PFSK-1 (cell line): ENCODE measurements at regions not wholly inside any gene's neighbourhood (a gene's known extent, or its start where the extent isn't known, plus 50 kb on each side); places are given as distances from the start of the nearest gene placed in this dataset.

Source experiments
- FOXP2 ChIP-seq: optimal IDR thresholded peaks from 2 replicates; pipeline ENCODE3; 2011; ENCODE audit warnings: borderline replicate concordance, control low read depth, inconsistent platforms; ENCODE audit not compliant: insufficient read depth; ENCODE audit errors: extremely low read length, extremely low read depth
- POLR2AphosphoS5 ChIP-seq: IDR thresholded peaks from 2 replicates; pipeline ENCODE4 v1.6.1; 2012; ENCODE audit warnings: low read depth, mild to moderate bottlenecking, control low read depth, low read length, moderate library complexity
- REST ChIP-seq, 2 experiments: IDR thresholded peaks; 2 replicates each; pipeline versions ENCODE4 v1.6.1 to v1.8.0; 2011 to 2012; ENCODE audit warnings: low read depth in 2 of 2, low read length in 2 of 2, control low read depth in 1 of 2, inconsistent platforms in 1 of 2, mild to moderate bottlenecking in 1 of 2, moderate library complexity in 1 of 2; ENCODE audit not compliant: insufficient read depth in 1 of 2
- SIN3A ChIP-seq: IDR thresholded peaks from 2 replicates; pipeline ENCODE4 v1.6.1; 2012; ENCODE audit warnings: mild to moderate bottlenecking, low read length, moderate library complexity, borderline replicate concordance; ENCODE audit not compliant: insufficient read depth
- TAF1 ChIP-seq: IDR thresholded peaks from 2 replicates; pipeline ENCODE4 v1.6.1; 2012; ENCODE audit warnings: low read length, control low read depth, borderline replicate concordance; ENCODE audit not compliant: insufficient read depth

GRCh38 chr5:30000231-30000630, 1193.3 kb upstream of the CDH6 start:
- TF ChIP-seq POLR2AphosphoS5 = no peak
- TF ChIP-seq REST (IDR thresholded peaks at IDR 0.05; ENCODE audit: insufficient read depth in 1 of 2, low read depth in 2 of 2, low read length in 2 of 2) = no peak
- no peak for TF ChIP-seq SIN3A
- no peak for TF ChIP-seq TAF1
- TF ChIP-seq FOXP2 = no peak

GRCh38 chr5:29995154-29995553, 1198.3 kb upstream of the CDH6 start:
- TF ChIP-seq TAF1 = no peak
- TF ChIP-seq SIN3A = no peak
- no peak for TF ChIP-seq REST (IDR thresholded peaks at IDR 0.05; ENCODE audit: insufficient read depth in 1 of 2, low read depth in 2 of 2, low read length in 2 of 2)
- no peak for TF ChIP-seq FOXP2
- TF ChIP-seq POLR2AphosphoS5 = no peak

GRCh38 chr5:29994519-29994918, 1199.0 kb upstream of the CDH6 start:
- TF ChIP-seq POLR2AphosphoS5 (no peak), FOXP2 (no peak), REST (IDR thresholded peaks at IDR 0.05; ENCODE audit: insufficient read depth in 1 of 2, low read depth in 2 of 2, low read length in 2 of 2) (no peak), TAF1 (no peak), SIN3A (no peak)

- TF ChIP-seq FOXP2 (no peak), TAF1 (no peak), REST (IDR thresholded peaks at IDR 0.05; ENCODE audit: insufficient read depth in 1 of 2, low read depth in 2 of 2, low read length in 2 of 2) (no peak), POLR2AphosphoS5 (no peak), SIN3A (no peak)
These were observed 1200.2 kb upstream of the CDH6 start for GRCh38 chr5:29993286-29993685.

GRCh38 chr5:29992248-29992647, 1201.2 kb upstream of the CDH6 start:
- TF ChIP-seq POLR2AphosphoS5 (no peak), FOXP2 (no peak), REST (IDR thresholded peaks at IDR 0.05; ENCODE audit: insufficient read depth in 1 of 2, low read depth in 2 of 2, low read length in 2 of 2) (no peak), TAF1 (no peak), SIN3A (no peak)
